ENCODE measurements at regions not wholly inside any gene's neighbourhood (a gene's known extent, or its start where the extent isn't known, plus 50 kb on each side); places are given as distances from the start of the nearest gene placed in this dataset.
A peak's percentile ranks its signal among the peaks of the same experiment; 100 is the strongest.

GRCh38 chr16:86381491-86381890, 128.8 kb upstream of the FOXF1 start:
- DNase-seq, result no peak

GRCh38 chr16:86382067-86382773, 128.1 kb upstream of the FOXF1 start:
- DNase-seq, result no peak

GRCh38 chr16:86382774-86383407, 127.4 kb upstream of the FOXF1 start:
- DNase-seq, result no peak

GRCh38 chr16:86383488-86384262, 126.7 kb upstream of the FOXF1 start:
- no peak for DNase-seq

GRCh38 chr16:86384263-86384649, 126.1 kb upstream of the FOXF1 start:
- no peak for DNase-seq

- no peak for DNase-seq
Measured at GRCh38 chr16:86384980-86385379, 125.3 kb upstream of the FOXF1 start.

- no peak for DNase-seq
Measured at GRCh38 chr16:86387468-86388440, 122.6 kb upstream of the FOXF1 start.

- no peak for DNase-seq
Measured at GRCh38 chr16:86388976-86389375, 121.4 kb upstream of the FOXF1 start.

- DNase-seq, result no peak
Measured at GRCh38 chr16:86389566-86390328, 120.6 kb upstream of the FOXF1 start.

GRCh38 chr16:86390335-86390734, 120.0 kb upstream of the FOXF1 start:
- DNase-seq, result no peak

- DNase-seq, result no peak
Measured at GRCh38 chr16:86391486-86391885, 118.8 kb upstream of the FOXF1 start.

- no peak for DNase-seq
Measured at GRCh38 chr16:86391984-86392383, 118.3 kb upstream of the FOXF1 start.

- DNase-seq, result no peak
Measured at GRCh38 chr16:86392436-86393152, 117.7 kb upstream of the FOXF1 start.

- DNase-seq, result no peak
Measured at GRCh38 chr16:86393907-86394626, 116.3 kb upstream of the FOXF1 start.

- no peak for DNase-seq
Measured at GRCh38 chr16:86395477-86395876, 114.8 kb upstream of the FOXF1 start.

GRCh38 chr16:86396422-86396821, 113.9 kb upstream of the FOXF1 start:
- DNase-seq, result peak; percentile 56

GRCh38 chr16:86396901-86397311, 113.4 kb upstream of the FOXF1 start:
- peak; percentile 15 for DNase-seq

- no peak for DNase-seq
Measured at GRCh38 chr16:86398201-86398600, 112.1 kb upstream of the FOXF1 start.

- DNase-seq, result no peak
Measured at GRCh38 chr16:86398622-86399021, 111.7 kb upstream of the FOXF1 start.

- no peak for DNase-seq
Measured at GRCh38 chr16:86401126-86401525, 109.2 kb upstream of the FOXF1 start.

All from muscle of arm (tissue), 1 donor.